ENCODE measurements at regions not wholly inside any gene's neighbourhood (a gene's known extent, or its start where the extent isn't known, plus 50 kb on each side); places are given as distances from the start of the nearest gene placed in this dataset.

GRCh38 chr7:25775999-25776743, 375.8 kb upstream of the NFE2L3 start:
- TF ChIP-seq CTCF (IDR thresholded peaks at IDR 0.05) (no peak), POLR2AphosphoS5 (IDR thresholded peaks at IDR 0.05) (no peak)

Data from gastroesophageal sphincter (tissue), 3 donors.